ENCODE measurements at regions not wholly inside any gene's neighbourhood (a gene's known extent, or its start where the extent isn't known, plus 50 kb on each side); places are given as distances from the start of the nearest gene placed in this dataset.

GRCh38 chr7:11895337-11895736 lies 63.3 kb upstream of the THSD7A start:
- no peak for DNase-seq

GRCh38 chr7:11896663-11897062 lies 64.7 kb upstream of the THSD7A start:
- no peak for DNase-seq

GRCh38 chr7:11899247-11899646 lies 67.2 kb upstream of the THSD7A start:
- DNase-seq, result no peak

GRCh38 chr7:11910253-11910652 lies 78.3 kb upstream of the THSD7A start:
- DNase-seq, result no peak

GRCh38 chr7:11911900-11912299 lies 79.9 kb upstream of the THSD7A start:
- no peak for DNase-seq

- no peak for DNase-seq
Measured at GRCh38 chr7:11914645-11915044, 82.6 kb upstream of the THSD7A start.

- DNase-seq, result no peak
Measured at GRCh38 chr7:11923376-11923930, 91.5 kb upstream of the THSD7A start.

- DNase-seq, result no peak
Measured at GRCh38 chr7:11931307-11931706, 99.3 kb upstream of the THSD7A start.

GRCh38 chr7:11934796-11935195 lies 102.8 kb upstream of the THSD7A start:
- no peak for DNase-seq

- DNase-seq, result no peak
Measured at GRCh38 chr7:11935905-11936304, 103.9 kb upstream of the THSD7A start.

GRCh38 chr7:11946794-11947193 lies 114.8 kb upstream of the THSD7A start:
- no peak for DNase-seq

- no peak for DNase-seq
Measured at GRCh38 chr7:11950281-11950680, 118.3 kb upstream of the THSD7A start.

GRCh38 chr7:11950942-11951341 lies 118.9 kb upstream of the THSD7A start:
- DNase-seq, result no peak

GRCh38 chr7:11951909-11952308 lies 119.9 kb upstream of the THSD7A start:
- DNase-seq, result no peak

- DNase-seq, result no peak
Measured at GRCh38 chr7:11952972-11953371, 121.0 kb upstream of the THSD7A start.

GRCh38 chr7:11956991-11957390 lies 125.0 kb upstream of the THSD7A start:
- no peak for DNase-seq

GRCh38 chr7:11957956-11958355 lies 126.0 kb upstream of the THSD7A start:
- DNase-seq, result no peak

GRCh38 chr7:11959121-11959520 lies 127.1 kb upstream of the THSD7A start:
- no peak for DNase-seq

- no peak for DNase-seq
Measured at GRCh38 chr7:11960621-11961020, 128.6 kb upstream of the THSD7A start.

GRCh38 chr7:11969643-11970042 lies 137.6 kb upstream of the THSD7A start:
- DNase-seq, result no peak

GRCh38 chr7:11970132-11970531 lies 138.1 kb upstream of the THSD7A start:
- DNase-seq, result no peak

GRCh38 chr7:11985376-11985775 lies 153.4 kb upstream of the THSD7A start:
- no peak for DNase-seq

GRCh38 chr7:11985971-11986370 lies 154.0 kb upstream of the THSD7A start:
- DNase-seq, result no peak

- no peak for DNase-seq
Measured at GRCh38 chr7:11988186-11988585, 156.2 kb upstream of the THSD7A start.

- DNase-seq, result no peak
Measured at GRCh38 chr7:12002428-12002827, 170.4 kb upstream of the THSD7A start.

GRCh38 chr7:12004581-12004980 lies 172.6 kb upstream of the THSD7A start:
- no peak for DNase-seq

All from right forelimb (tissue), 1 donor.